Astrocyte (in vitro differentiated cells and primary cell): ENCODE measurements at regions not wholly inside any gene's neighbourhood (a gene's known extent, or its start where the extent isn't known, plus 50 kb on each side); places are given as distances from the start of the nearest gene placed in this dataset.

ENCODE experiments used
- CTCF ChIP-seq: IDR thresholded peaks from 2 replicates; pipeline ENCODE4 v1.5.1; 2011; ENCODE audit warnings: low read depth, mild to moderate bottlenecking, inconsistent platforms, low read length, moderate library complexity; ENCODE audit not compliant: insufficient read depth
- EZH2 ChIP-seq: IDR thresholded peaks from 2 replicates; pipeline ENCODE4 v1.6.1; 2012; ENCODE audit warnings: mild to moderate bottlenecking, low read length, inconsistent platforms; ENCODE audit not compliant: insufficient read depth

- TF ChIP-seq CTCF (no peak), EZH2 (no peak)
Observed at GRCh38 chr18:60319129-60319528, 53.4 kb downstream of the MC4R start.
